ENCODE measurements at regions not wholly inside any gene's neighbourhood (a gene's known extent, or its start where the extent isn't known, plus 50 kb on each side); places are given as distances from the start of the nearest gene placed in this dataset.
"Not testable (repeated sequence)": the region's sequence is repeated elsewhere in the genome, so short reads cannot be mapped to it uniquely, and the experiment has no call there.

DNA sequence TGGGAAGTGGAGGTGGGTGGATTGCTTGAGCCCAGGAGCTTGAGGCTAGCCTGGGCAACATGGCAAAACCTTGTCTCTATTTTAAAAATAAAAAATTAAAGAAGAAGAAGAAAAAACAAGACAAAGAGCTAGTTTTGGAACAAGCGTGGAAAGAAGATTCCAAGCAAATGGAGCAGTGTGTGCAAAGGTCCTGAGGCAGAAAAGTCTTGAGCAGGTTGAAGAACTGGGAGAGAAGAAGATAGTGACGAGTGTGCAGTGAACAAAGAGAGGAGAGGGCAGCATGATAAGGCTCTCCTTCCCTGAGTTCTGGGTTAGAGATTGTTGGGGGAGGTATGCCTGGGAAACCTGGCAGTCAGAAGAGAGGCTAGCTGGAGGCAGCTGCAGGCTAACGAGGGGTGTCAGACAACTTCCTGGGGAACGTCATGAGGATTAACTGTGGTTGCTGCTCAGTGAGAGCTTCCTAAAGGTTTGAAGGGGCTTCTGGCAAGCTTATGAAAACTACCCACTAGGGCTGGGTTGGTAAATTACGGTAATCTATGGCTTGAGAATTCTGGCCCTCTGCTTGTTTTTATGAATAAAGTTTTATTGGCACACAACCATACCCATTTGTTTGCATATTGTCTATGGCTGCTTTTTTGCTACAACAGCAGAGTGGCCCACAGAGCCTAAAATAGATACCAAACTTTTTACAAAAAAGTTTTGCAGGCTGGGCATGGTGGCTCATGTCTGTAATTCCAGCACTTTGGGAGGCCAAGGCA lies 128.9 kb downstream of the ZFP64 start:
- no peaks in the 10 kb centered on the region for H3K27me3 ChIP-seq (ENCODE audit: control insufficient read depth, low read length)
- no peak overlapping the region for H3K27ac ChIP-seq (ENCODE audit: low read depth, low read length)
- no peaks in the 10 kb centered on the region for H3K36me3 ChIP-seq (ENCODE audit: control insufficient read depth, low read length)
- no peaks in the 10 kb centered on the region for H3K9me2 ChIP-seq (replicated peaks; ENCODE audit: control insufficient read depth, low read length)
- no peak overlapping the region for H3K4me3 ChIP-seq (ENCODE audit: low read length)
- no peaks in the 10 kb centered on the region for H4K20me1 ChIP-seq (ENCODE audit: control insufficient read depth, insufficient read depth, low read depth, low read length)
- H3K79me2 ChIP-seq (ENCODE audit: control insufficient read depth, low read length) = no peaks in the 10 kb centered on the region
- H3F3A ChIP-seq (ENCODE audit: control insufficient read depth, insufficient read depth) = no peaks in the 10 kb centered on the region
- TF ChIP-seq EZH2phosphoT487 (IDR thresholded peaks at IDR 0.05; ENCODE audit: borderline replicate concordance, low read length) = no peak
- TF ChIP-seq, protein P1, sequence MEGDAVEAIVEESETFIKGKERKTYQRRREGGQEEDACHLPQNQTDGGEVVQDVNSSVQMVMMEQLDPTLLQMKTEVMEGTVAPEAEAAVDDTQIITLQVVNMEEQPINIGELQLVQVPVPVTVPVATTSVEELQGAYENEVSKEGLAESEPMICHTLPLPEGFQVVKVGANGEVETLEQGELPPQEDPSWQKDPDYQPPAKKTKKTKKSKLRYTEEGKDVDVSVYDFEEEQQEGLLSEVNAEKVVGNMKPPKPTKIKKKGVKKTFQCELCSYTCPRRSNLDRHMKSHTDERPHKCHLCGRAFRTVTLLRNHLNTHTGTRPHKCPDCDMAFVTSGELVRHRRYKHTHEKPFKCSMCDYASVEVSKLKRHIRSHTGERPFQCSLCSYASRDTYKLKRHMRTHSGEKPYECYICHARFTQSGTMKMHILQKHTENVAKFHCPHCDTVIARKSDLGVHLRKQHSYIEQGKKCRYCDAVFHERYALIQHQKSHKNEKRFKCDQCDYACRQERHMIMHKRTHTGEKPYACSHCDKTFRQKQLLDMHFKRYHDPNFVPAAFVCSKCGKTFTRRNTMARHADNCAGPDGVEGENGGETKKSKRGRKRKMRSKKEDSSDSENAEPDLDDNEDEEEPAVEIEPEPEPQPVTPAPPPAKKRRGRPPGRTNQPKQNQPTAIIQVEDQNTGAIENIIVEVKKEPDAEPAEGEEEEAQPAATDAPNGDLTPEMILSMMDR (IDR thresholded peaks at IDR 0.05; ENCODE audit: low read depth, low read length, poor library complexity, severe bottlenecking) = no peak
- H3K4me1 ChIP-seq (ENCODE audit: control insufficient read depth, low read length) = no peaks in the 10 kb centered on the region
- no peaks in the 10 kb centered on the region for H3K9me3 ChIP-seq (ENCODE audit: control insufficient read depth, insufficient read depth, low read length)
- H3K4me2 ChIP-seq (ENCODE audit: low read length) = no peak overlapping the region

- Histone ChIP-seq H3K4me2 (ENCODE audit: low read length) (no peak overlapping the region), H3K4me3 (ENCODE audit: low read length) (no peak overlapping the region), H4K20me1 (ENCODE audit: control insufficient read depth, insufficient read depth, low read depth, low read length) (no peaks in the 10 kb centered on the region), H3F3A (ENCODE audit: control insufficient read depth, insufficient read depth) (no peaks in the 10 kb centered on the region), H3K9me2 (replicated peaks; ENCODE audit: control insufficient read depth, low read length) (no peaks in the 10 kb centered on the region), H3K4me1 (ENCODE audit: control insufficient read depth, low read length) (no peaks in the 10 kb centered on the region), H3K27ac (ENCODE audit: low read depth, low read length) (no peak overlapping the region), H3K27me3 (ENCODE audit: control insufficient read depth, low read length) (no peaks in the 10 kb centered on the region), H3K79me2 (ENCODE audit: control insufficient read depth, low read length) (no peaks in the 10 kb centered on the region), H3K36me3 (ENCODE audit: control insufficient read depth, low read length) (no peaks in the 10 kb centered on the region), H3K9me3 (ENCODE audit: control insufficient read depth, insufficient read depth, low read length) (peaks cover 11% of the 10 kb centered on the region)
- no peak for TF ChIP-seq EZH2phosphoT487 (IDR thresholded peaks at IDR 0.05; ENCODE audit: borderline replicate concordance, low read length)
- TF ChIP-seq, protein P1 (IDR thresholded peaks at IDR 0.05; ENCODE audit: low read depth, low read length, poor library complexity, severe bottlenecking) = no peak
These were observed 130.5 kb downstream of the ZFP64 start for GRCh38 chr20:52060794-52061714.

- H3K4me3 ChIP-seq (ENCODE audit: low read length); H3K79me2 ChIP-seq (ENCODE audit: control insufficient read depth, low read length); H3K36me3 ChIP-seq (ENCODE audit: control insufficient read depth, low read length); H3K9me2 ChIP-seq (replicated peaks; ENCODE audit: control insufficient read depth, low read length); H3K4me2 ChIP-seq (ENCODE audit: low read length); H3F3A ChIP-seq (ENCODE audit: control insufficient read depth, insufficient read depth); H3K4me1 ChIP-seq (ENCODE audit: control insufficient read depth, low read length); H3K27ac ChIP-seq (ENCODE audit: low read depth, low read length); H3K27me3 ChIP-seq (ENCODE audit: control insufficient read depth, low read length); H4K20me1 ChIP-seq (ENCODE audit: control insufficient read depth, insufficient read depth, low read depth, low read length): not testable (repeated sequence)
- H3K9me3 ChIP-seq (ENCODE audit: control insufficient read depth, insufficient read depth, low read length) = peaks cover 11% of the 10 kb centered on the region
These were observed 134.4 kb downstream of the ZFP64 start for GRCh38 chr20:52057133-52057532.
